ENCODE measurements at regions not wholly inside any gene's neighbourhood (a gene's known extent, or its start where the extent isn't known, plus 50 kb on each side); places are given as distances from the start of the nearest gene placed in this dataset.

- no peak for DNase-seq
- intact Hi-C loops (cut with micrococcal nuclease) = no loop called here
These were observed 89.4 kb upstream of the KCNK12 start for GRCh38 chr2:47660168-47660567.

GRCh38 chr2:47658646-47659320 lies 88.0 kb upstream of the KCNK12 start:
- CTCF ChIA-PET = no interaction called here
- no peak overlapping the region for H2AFZ ChIP-seq (ENCODE audit: low read length)
- TF ChIP-seq CTCF (conservative IDR thresholded peaks at IDR 0.05; ENCODE audit: low read depth, low read length) (no peak), EZH2phosphoT487 (IDR thresholded peaks at IDR 0.05; ENCODE audit: borderline replicate concordance, low read length) (no peak), EZH2 (IDR thresholded peaks at IDR 0.05; ENCODE audit: low read length, unreplicated experiment) (no peak)

More at GRCh38 chr2:47660168-47660567, 89.4 kb upstream of the KCNK12 start:
- POLR2A ChIA-PET (ENCODE audit: unreplicated experiment) = no interaction called here
- CTCF ChIA-PET = no interaction called here
- H3K79me2 ChIP-seq (ENCODE audit: low read length) = no peaks in the 10 kb centered on the region
- no peaks in the 10 kb centered on the region for H3K36me3 ChIP-seq (ENCODE audit: low read depth, low read length)
- no peak for ATAC-seq
- H4K20me1 ChIP-seq (ENCODE audit: low read length) = no peaks in the 10 kb centered on the region
- H3K27me3 ChIP-seq (ENCODE audit: low read length) = no peaks in the 10 kb centered on the region
- no peak overlapping the region for H3K4me2 ChIP-seq (ENCODE audit: low read length)
- no peak overlapping the region for H3K27ac ChIP-seq (ENCODE audit: low read length)
- no peak overlapping the region for H2AFZ ChIP-seq (ENCODE audit: low read length)
- no peak overlapping the region for H3K4me3 ChIP-seq (ENCODE audit: low read length)
- no peak overlapping the region for H3K9ac ChIP-seq (ENCODE audit: low read length)
- H3K9me3 ChIP-seq (ENCODE audit: low read length) = no peaks in the 10 kb centered on the region
- no TSS peak for BruUV-seq (replicated peaks)
- no peak for TF ChIP-seq CTCF (conservative IDR thresholded peaks at IDR 0.05; ENCODE audit: low read depth, low read length)
- no peaks in the 10 kb centered on the region for H3K9me2 ChIP-seq (replicated peaks; ENCODE audit: low read length)
- no peaks in the 10 kb centered on the region for H3F3A ChIP-seq (ENCODE audit: low read length, unreplicated experiment)
- peaks cover 11% of the 10 kb centered on the region for H3K4me1 ChIP-seq (ENCODE audit: insufficient read depth, low read length)

GRCh38 chr2:47657886-47658489 lies 87.2 kb upstream of the KCNK12 start:
- Histone ChIP-seq H3K4me2 (ENCODE audit: low read length) (no peak overlapping the region), H3K4me1 (ENCODE audit: insufficient read depth, low read length) (peaks cover 30% of the 10 kb centered on the region), H3K27ac (ENCODE audit: low read length) (no peak overlapping the region), H3K27me3 (ENCODE audit: low read length) (no peaks in the 10 kb centered on the region), H3K9me2 (replicated peaks; ENCODE audit: low read length) (no peaks in the 10 kb centered on the region), H2AFZ (ENCODE audit: low read length) (no peak overlapping the region), H3F3A (ENCODE audit: low read length, unreplicated experiment) (no peaks in the 10 kb centered on the region), H3K79me2 (ENCODE audit: low read length) (no peaks in the 10 kb centered on the region), H3K4me3 (ENCODE audit: low read length) (no peak overlapping the region), H4K20me1 (ENCODE audit: low read length) (no peaks in the 10 kb centered on the region), H3K9ac (ENCODE audit: low read length) (no peak overlapping the region), H3K36me3 (ENCODE audit: low read depth, low read length) (no peaks in the 10 kb centered on the region), H3K9me3 (ENCODE audit: low read length) (no peaks in the 10 kb centered on the region)
- ChIA-PET CTCF (no interaction called here), POLR2A (ENCODE audit: unreplicated experiment) (no interaction called here)
- no TSS peak for BruUV-seq (replicated peaks)
- ATAC-seq = no peak
- TF ChIP-seq EZH2 (IDR thresholded peaks at IDR 0.05; ENCODE audit: low read length, unreplicated experiment) = no peak
- no peak for TF ChIP-seq CTCF (conservative IDR thresholded peaks at IDR 0.05; ENCODE audit: low read depth, low read length)
- no peak for TF ChIP-seq EZH2phosphoT487 (IDR thresholded peaks at IDR 0.05; ENCODE audit: borderline replicate concordance, low read length)
- intact Hi-C loops (cut with micrococcal nuclease) = no loop called here
- no peak for DNase-seq

More at GRCh38 chr2:47658646-47659320, 88.0 kb upstream of the KCNK12 start:
- Histone ChIP-seq H3F3A (ENCODE audit: low read length, unreplicated experiment) (no peaks in the 10 kb centered on the region), H4K20me1 (ENCODE audit: low read length) (no peaks in the 10 kb centered on the region), H3K27ac (ENCODE audit: low read length) (no peak overlapping the region), H3K27me3 (ENCODE audit: low read length) (no peaks in the 10 kb centered on the region), H3K4me1 (ENCODE audit: insufficient read depth, low read length) (peaks cover 25% of the 10 kb centered on the region), H3K9me2 (replicated peaks; ENCODE audit: low read length) (no peaks in the 10 kb centered on the region), H3K4me3 (ENCODE audit: low read length) (no peak overlapping the region), H3K9me3 (ENCODE audit: low read length) (no peaks in the 10 kb centered on the region), H3K4me2 (ENCODE audit: low read length) (no peak overlapping the region), H3K36me3 (ENCODE audit: low read depth, low read length) (no peaks in the 10 kb centered on the region), H3K79me2 (ENCODE audit: low read length) (no peaks in the 10 kb centered on the region), H3K9ac (ENCODE audit: low read length) (no peak overlapping the region)
- POLR2A ChIA-PET (ENCODE audit: unreplicated experiment) = no interaction called here
- no peak for DNase-seq
- intact Hi-C loops (cut with micrococcal nuclease) = no loop called here
- no peak for ATAC-seq
- no TSS peak for BruUV-seq (replicated peaks)

Measured in PC-3 (cell line).